ENCODE measurements at regions not wholly inside any gene's neighbourhood (a gene's known extent, or its start where the extent isn't known, plus 50 kb on each side); places are given as distances from the start of the nearest gene placed in this dataset.
"Not testable (repeated sequence)": the region's sequence is repeated elsewhere in the genome, so short reads cannot be mapped to it uniquely, and the experiment has no call there.

DNA sequence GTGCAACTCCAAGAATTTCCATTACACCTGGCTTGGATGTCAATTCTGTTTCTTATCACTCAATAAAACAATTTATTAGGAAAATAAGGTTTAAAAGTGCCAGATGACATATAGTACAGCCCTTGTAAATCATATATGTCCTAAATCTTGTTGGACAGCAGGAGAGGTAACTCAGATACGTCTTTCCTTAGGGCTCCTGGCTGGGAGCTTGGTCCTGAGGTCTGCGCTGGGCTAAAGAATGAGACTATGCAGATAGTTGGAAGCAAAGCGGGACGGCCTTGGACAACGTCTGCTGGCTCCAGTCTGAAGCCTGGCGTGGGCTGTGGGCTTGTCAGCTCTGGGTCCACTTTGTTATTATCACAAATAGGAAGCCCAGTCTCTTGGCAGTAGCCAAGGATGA, 377.0 kb downstream of the DLEU7 start:
- no peaks in the 10 kb centered on the region for H3K9me2 ChIP-seq (replicated peaks; ENCODE audit: insufficient read depth, low read length)
- H3F3A ChIP-seq (ENCODE audit: insufficient read depth): no peaks in the 10 kb centered on the region
- H4K20me1 ChIP-seq (ENCODE audit: low read depth, low read length): no peaks in the 10 kb centered on the region
- no peaks in the 10 kb centered on the region for H3K36me3 ChIP-seq (ENCODE audit: low read length)
- H3K4me2 ChIP-seq (ENCODE audit: low read depth, low read length, poor library complexity, severe bottlenecking): no peak overlapping the region
- no peaks in the 10 kb centered on the region for H3K9me3 ChIP-seq (ENCODE audit: insufficient read depth, low read length)
- TF ChIP-seq EZH2phosphoT487 (conservative IDR thresholded peaks at IDR 0.05; ENCODE audit: low read length): no peak
- TF ChIP-seq, protein P1, sequence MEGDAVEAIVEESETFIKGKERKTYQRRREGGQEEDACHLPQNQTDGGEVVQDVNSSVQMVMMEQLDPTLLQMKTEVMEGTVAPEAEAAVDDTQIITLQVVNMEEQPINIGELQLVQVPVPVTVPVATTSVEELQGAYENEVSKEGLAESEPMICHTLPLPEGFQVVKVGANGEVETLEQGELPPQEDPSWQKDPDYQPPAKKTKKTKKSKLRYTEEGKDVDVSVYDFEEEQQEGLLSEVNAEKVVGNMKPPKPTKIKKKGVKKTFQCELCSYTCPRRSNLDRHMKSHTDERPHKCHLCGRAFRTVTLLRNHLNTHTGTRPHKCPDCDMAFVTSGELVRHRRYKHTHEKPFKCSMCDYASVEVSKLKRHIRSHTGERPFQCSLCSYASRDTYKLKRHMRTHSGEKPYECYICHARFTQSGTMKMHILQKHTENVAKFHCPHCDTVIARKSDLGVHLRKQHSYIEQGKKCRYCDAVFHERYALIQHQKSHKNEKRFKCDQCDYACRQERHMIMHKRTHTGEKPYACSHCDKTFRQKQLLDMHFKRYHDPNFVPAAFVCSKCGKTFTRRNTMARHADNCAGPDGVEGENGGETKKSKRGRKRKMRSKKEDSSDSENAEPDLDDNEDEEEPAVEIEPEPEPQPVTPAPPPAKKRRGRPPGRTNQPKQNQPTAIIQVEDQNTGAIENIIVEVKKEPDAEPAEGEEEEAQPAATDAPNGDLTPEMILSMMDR (IDR thresholded peaks at IDR 0.05; ENCODE audit: insufficient read depth, low read length, poor library complexity, severe bottlenecking): no peak
- no peak overlapping the region for H3K9ac ChIP-seq (ENCODE audit: low read length)
- no peak overlapping the region for H3K27ac ChIP-seq (ENCODE audit: low read depth, low read length)
- no peak overlapping the region for H3K4me3 ChIP-seq (ENCODE audit: insufficient read depth, low read length, poor library complexity, severe bottlenecking)
- H3K79me2 ChIP-seq (ENCODE audit: insufficient read depth, low read length): no peaks in the 10 kb centered on the region
- H3K27me3 ChIP-seq (ENCODE audit: low read length): no peaks in the 10 kb centered on the region
- no peak overlapping the region for H2AFZ ChIP-seq (ENCODE audit: low read depth, low read length, severe bottlenecking)

DNA sequence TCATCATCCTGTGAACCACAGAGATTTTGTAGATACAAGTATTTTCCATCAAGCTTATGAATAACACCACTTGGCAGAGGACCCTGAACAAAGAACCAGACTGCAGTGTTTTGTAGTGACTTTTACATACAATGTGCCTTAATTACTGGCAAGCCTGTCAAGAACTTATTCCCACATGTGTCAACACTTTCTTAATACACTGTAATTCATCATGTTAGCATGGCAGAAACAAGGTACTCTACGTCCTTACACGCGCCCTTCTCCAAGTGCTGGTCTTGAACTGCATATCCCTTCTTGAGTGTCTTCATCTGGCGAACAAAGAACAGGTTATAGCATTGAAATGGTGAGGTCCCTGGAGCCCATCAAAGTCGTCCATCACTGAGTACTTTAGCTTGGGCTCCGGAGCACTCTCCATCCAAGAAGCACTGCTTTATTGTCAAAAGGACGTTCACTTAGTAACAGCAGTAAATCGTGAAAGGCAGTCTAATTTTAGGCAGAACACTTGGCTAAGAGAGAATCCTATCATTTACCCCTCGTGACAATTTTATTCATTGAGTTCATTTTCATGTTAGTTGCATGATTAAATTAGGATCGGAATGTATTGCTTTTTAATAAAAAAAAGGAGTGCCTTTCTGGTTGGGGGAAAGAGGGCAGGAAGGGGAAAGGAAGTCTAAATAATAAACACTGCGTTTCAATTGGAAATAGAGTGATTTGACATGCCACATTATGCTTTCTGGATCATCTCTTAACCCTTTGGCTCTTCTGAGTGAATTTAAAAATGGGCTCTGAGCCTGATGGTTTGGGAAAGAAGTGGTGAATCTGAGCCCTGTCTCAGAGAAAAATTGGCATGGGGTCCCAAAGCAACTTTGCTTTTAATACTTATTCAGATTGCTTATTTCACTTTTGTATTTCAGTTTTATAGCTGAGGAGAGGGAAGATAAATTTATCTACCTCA, 376.1 kb downstream of the DLEU7 start:
- no peak overlapping the region for H2AFZ ChIP-seq (ENCODE audit: low read depth, low read length, severe bottlenecking)
- no peak overlapping the region for H3K9ac ChIP-seq (ENCODE audit: low read length)
- TF ChIP-seq, protein P1 (IDR thresholded peaks at IDR 0.05; ENCODE audit: insufficient read depth, low read length, poor library complexity, severe bottlenecking): no peak
- no peak for TF ChIP-seq EZH2phosphoT487 (conservative IDR thresholded peaks at IDR 0.05; ENCODE audit: low read length)
- H4K20me1 ChIP-seq (ENCODE audit: low read depth, low read length): no peaks in the 10 kb centered on the region
- no peak overlapping the region for H3K4me2 ChIP-seq (ENCODE audit: low read depth, low read length, poor library complexity, severe bottlenecking)
- no peak overlapping the region for H3K27ac ChIP-seq (ENCODE audit: low read depth, low read length)
- no peaks in the 10 kb centered on the region for H3K27me3 ChIP-seq (ENCODE audit: low read length)
- H3K9me3 ChIP-seq (ENCODE audit: insufficient read depth, low read length): no peaks in the 10 kb centered on the region
- no peak overlapping the region for H3K4me3 ChIP-seq (ENCODE audit: insufficient read depth, low read length, poor library complexity, severe bottlenecking)
- no peaks in the 10 kb centered on the region for H3K36me3 ChIP-seq (ENCODE audit: low read length)
- no peaks in the 10 kb centered on the region for H3K9me2 ChIP-seq (replicated peaks; ENCODE audit: insufficient read depth, low read length)
- H3F3A ChIP-seq (ENCODE audit: insufficient read depth): no peaks in the 10 kb centered on the region
- no peaks in the 10 kb centered on the region for H3K79me2 ChIP-seq (ENCODE audit: insufficient read depth, low read length)

DNA sequence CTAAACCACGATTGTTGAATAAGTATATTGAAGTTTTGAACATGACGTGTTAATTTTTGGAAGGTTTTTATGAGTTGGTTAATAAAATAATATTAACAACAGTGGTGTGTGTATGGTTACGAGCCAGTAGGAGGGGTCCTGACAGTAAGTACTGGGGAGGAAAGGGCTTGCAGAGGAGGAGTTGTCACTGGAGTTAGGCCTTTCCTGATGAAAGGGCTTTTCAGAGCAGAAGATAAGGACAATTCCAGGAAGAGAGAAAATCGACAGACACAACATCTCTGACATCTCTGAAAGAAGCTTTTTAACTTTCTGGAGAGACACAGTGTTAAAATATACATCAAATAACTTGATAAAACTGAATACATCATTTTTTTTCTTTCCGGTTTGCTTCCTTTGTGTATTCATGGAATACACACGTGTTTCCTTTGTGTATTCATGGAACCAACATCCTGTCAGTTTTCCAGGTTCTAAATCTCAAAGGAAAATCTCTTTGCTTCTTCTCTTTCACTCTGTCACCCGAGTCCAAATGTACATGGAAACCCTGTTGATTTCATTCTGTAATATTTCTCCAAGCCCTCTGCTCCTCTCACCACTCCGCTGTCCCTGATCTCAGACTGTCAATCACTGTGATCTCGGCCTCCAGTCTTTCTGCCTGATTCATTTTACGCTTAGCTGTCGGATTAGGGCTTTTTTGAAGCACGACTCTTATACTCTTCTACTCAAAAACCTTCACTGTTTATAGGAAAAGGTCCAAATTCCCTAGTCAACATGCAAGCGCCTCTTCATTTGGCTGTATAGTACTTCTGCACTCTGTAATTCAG, 374.4 kb downstream of the DLEU7 start:
- Histone ChIP-seq H3K27ac (ENCODE audit: low read depth, low read length) (no peak overlapping the region), H3K4me3 (ENCODE audit: insufficient read depth, low read length, poor library complexity, severe bottlenecking) (no peak overlapping the region), H3K9me3 (ENCODE audit: insufficient read depth, low read length) (no peaks in the 10 kb centered on the region), H3K79me2 (ENCODE audit: insufficient read depth, low read length) (no peaks in the 10 kb centered on the region), H3K9me2 (replicated peaks; ENCODE audit: insufficient read depth, low read length) (no peaks in the 10 kb centered on the region), H3F3A (ENCODE audit: insufficient read depth) (no peaks in the 10 kb centered on the region), H2AFZ (ENCODE audit: low read depth, low read length, severe bottlenecking) (no peak overlapping the region), H3K36me3 (ENCODE audit: low read length) (no peaks in the 10 kb centered on the region), H3K9ac (ENCODE audit: low read length) (no peak overlapping the region), H4K20me1 (ENCODE audit: low read depth, low read length) (no peaks in the 10 kb centered on the region), H3K4me2 (ENCODE audit: low read depth, low read length, poor library complexity, severe bottlenecking) (no peak overlapping the region), H3K27me3 (ENCODE audit: low read length) (no peaks in the 10 kb centered on the region)
- no peak for TF ChIP-seq EZH2phosphoT487 (conservative IDR thresholded peaks at IDR 0.05; ENCODE audit: low read length)
- TF ChIP-seq, protein P1 (IDR thresholded peaks at IDR 0.05; ENCODE audit: insufficient read depth, low read length, poor library complexity, severe bottlenecking): no peak

DNA sequence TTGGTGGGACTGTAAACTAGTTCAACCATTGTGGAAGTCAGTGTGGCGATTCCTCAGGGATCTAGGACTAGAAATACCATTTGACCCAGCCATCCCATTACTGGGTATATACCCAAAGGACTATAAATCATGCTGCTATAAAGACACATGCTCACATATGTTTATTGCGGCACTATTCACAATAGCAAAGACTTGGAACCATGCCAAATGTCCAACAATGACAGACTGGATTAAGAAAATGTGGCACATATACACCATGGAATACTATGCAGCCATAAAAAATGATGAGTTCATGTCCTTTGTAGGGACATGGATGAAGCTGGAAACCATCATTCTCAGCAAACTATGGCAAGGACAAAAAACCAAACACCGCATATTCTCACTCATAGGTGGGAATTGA, 370.4 kb downstream of the DLEU7 start:
- H3K36me3 ChIP-seq (ENCODE audit: low read length); H2AFZ ChIP-seq (ENCODE audit: low read depth, low read length, severe bottlenecking); H3K4me3 ChIP-seq (ENCODE audit: insufficient read depth, low read length, poor library complexity, severe bottlenecking); H3K9ac ChIP-seq (ENCODE audit: low read length); H4K20me1 ChIP-seq (ENCODE audit: low read depth, low read length); H3F3A ChIP-seq (ENCODE audit: insufficient read depth); H3K27me3 ChIP-seq (ENCODE audit: low read length); H3K4me2 ChIP-seq (ENCODE audit: low read depth, low read length, poor library complexity, severe bottlenecking); H3K9me2 ChIP-seq (replicated peaks; ENCODE audit: insufficient read depth, low read length); H3K9me3 ChIP-seq (ENCODE audit: insufficient read depth, low read length); H3K79me2 ChIP-seq (ENCODE audit: insufficient read depth, low read length); H3K27ac ChIP-seq (ENCODE audit: low read depth, low read length): not testable (repeated sequence)

Measured in SU-DHL-6 (cell line).